Esophagus mucosa (tissue), 1 donor: ENCODE measurements at regions not wholly inside any gene's neighbourhood (a gene's known extent, or its start where the extent isn't known, plus 50 kb on each side); places are given as distances from the start of the nearest gene placed in this dataset.
"Not testable (repeated sequence)": the region's sequence is repeated elsewhere in the genome, so short reads cannot be mapped to it uniquely, and the experiment has no call there.

Experiments
- ATAC-seq: fragments of 200-7000 bp; cut with Tn5 transposase; one replicate; pipeline ENCODE4 v1.9.1; 2020
- donor health status: DM: yes; HTN: yes; CAD: no.

- not testable (repeated sequence) for ATAC-seq
These were observed 2882.8 kb downstream of the RPIA start for GRCh38 chr2:91574255-91574654.

GRCh38 chr2:91575701-91576100 lies 2884.2 kb downstream of the RPIA start:
- not testable (repeated sequence) for ATAC-seq

- not testable (repeated sequence) for ATAC-seq
These were observed 2885.9 kb downstream of the RPIA start for GRCh38 chr2:91577406-91577805.

GRCh38 chr2:91578678-91579077 lies 2887.2 kb downstream of the RPIA start:
- not testable (repeated sequence) for ATAC-seq

- ATAC-seq, result not testable (repeated sequence)
These were observed 2888.1 kb downstream of the RPIA start for GRCh38 chr2:91579555-91579954.

GRCh38 chr2:91580043-91580442 lies 2888.6 kb downstream of the RPIA start:
- not testable (repeated sequence) for ATAC-seq

GRCh38 chr2:91587098-91587497 lies 2895.6 kb downstream of the RPIA start:
- ATAC-seq, result not testable (repeated sequence)

GRCh38 chr2:91587908-91588535 lies 2896.5 kb downstream of the RPIA start:
- ATAC-seq, result not testable (repeated sequence)

GRCh38 chr2:91588782-91589223 lies 2897.3 kb downstream of the RPIA start:
- ATAC-seq, result not testable (repeated sequence)

- ATAC-seq, result not testable (repeated sequence)
These were observed 2898.2 kb downstream of the RPIA start for GRCh38 chr2:91589454-91590328.

- ATAC-seq, result not testable (repeated sequence)
These were observed 2898.9 kb downstream of the RPIA start for GRCh38 chr2:91590381-91590780.

- not testable (repeated sequence) for ATAC-seq
These were observed 2899.6 kb downstream of the RPIA start for GRCh38 chr2:91591066-91591465.

GRCh38 chr2:91597436-91597835 lies 2906.0 kb downstream of the RPIA start:
- not testable (repeated sequence) for ATAC-seq

- ATAC-seq, result not testable (repeated sequence)
These were observed 2907.0 kb downstream of the RPIA start for GRCh38 chr2:91598519-91598918.

- not testable (repeated sequence) for ATAC-seq
These were observed 2907.5 kb downstream of the RPIA start for GRCh38 chr2:91599000-91599399.

GRCh38 chr2:91602860-91603259 lies 2911.4 kb downstream of the RPIA start:
- not testable (repeated sequence) for ATAC-seq

- ATAC-seq, result not testable (repeated sequence)
These were observed 2912.5 kb downstream of the RPIA start for GRCh38 chr2:91603996-91604395.

GRCh38 chr2:91604629-91605028 lies 2913.2 kb downstream of the RPIA start:
- ATAC-seq, result not testable (repeated sequence)

GRCh38 chr2:91623739-91624138 lies 2932.3 kb downstream of the RPIA start:
- not testable (repeated sequence) for ATAC-seq

GRCh38 chr2:91628471-91628870 lies 2937.0 kb downstream of the RPIA start:
- ATAC-seq, result not testable (repeated sequence)

- ATAC-seq, result not testable (repeated sequence)
These were observed 2965.7 kb downstream of the RPIA start for GRCh38 chr2:91657193-91657592.

- not testable (repeated sequence) for ATAC-seq
These were observed 2966.9 kb downstream of the RPIA start for GRCh38 chr2:91658336-91658735.

GRCh38 chr2:91659189-91659916 lies 2967.9 kb downstream of the RPIA start:
- ATAC-seq, result not testable (repeated sequence)
